GM12865 (cell line): ENCODE measurements at regions not wholly inside any gene's neighbourhood (a gene's known extent, or its start where the extent isn't known, plus 50 kb on each side); places are given as distances from the start of the nearest gene placed in this dataset.
A peak's percentile ranks its signal among the peaks of the same experiment; 100 is the strongest.

Experiments used
- DNase-seq: peaks from one replicate; pipeline ENCODE4 v3.0.0; 2010; ENCODE audit warnings: low read depth
- H3K4me3 ChIP-seq: 2 replicates; pipeline ENCODE4 v1.5.1; 2011; ENCODE audit warnings: mild to moderate bottlenecking, low read depth, low read length, control low read depth
- CTCF ChIP-seq: IDR thresholded peaks from 2 replicates; pipeline ENCODE4 v1.5.1; 2011; ENCODE audit warnings: low read length, control low read depth, low read depth, inconsistent platforms; ENCODE audit not compliant: insufficient read depth; ENCODE audit errors: missing control alignments

- H3K4me3 ChIP-seq: no peak overlapping the region
- peak; percentile 11 for TF ChIP-seq CTCF
- DNase-seq: peak; percentile 18
These were observed 898.2 kb upstream of the MAP3K7 start for GRCh38 chr6:91485047-91485446.

GRCh38 chr6:91483415-91484105 is 896.7 kb upstream of the MAP3K7 start:
- DNase-seq: peak; percentile 49
- peak overlapping the region; percentile 16; the same call in 1 of the 2 replicates for H3K4me3 ChIP-seq
- TF ChIP-seq CTCF: no peak

GRCh38 chr6:91482498-91482897 is 895.6 kb upstream of the MAP3K7 start:
- no peak for TF ChIP-seq CTCF
- DNase-seq: peak; percentile 81
- no peak overlapping the region for H3K4me3 ChIP-seq

GRCh38 chr6:91480402-91480801 is 893.5 kb upstream of the MAP3K7 start:
- H3K4me3 ChIP-seq: no peak overlapping the region
- TF ChIP-seq CTCF: no peak
- no peak for DNase-seq

- no peak for TF ChIP-seq CTCF
- H3K4me3 ChIP-seq: no peak overlapping the region
- DNase-seq: no peak
These were observed 890.8 kb upstream of the MAP3K7 start for GRCh38 chr6:91477688-91478087.

- peak; percentile 32 for DNase-seq
- TF ChIP-seq CTCF: no peak
- H3K4me3 ChIP-seq: no peak overlapping the region
These were observed 889.1 kb upstream of the MAP3K7 start for GRCh38 chr6:91476000-91476399.

GRCh38 chr6:91465393-91465792 is 878.5 kb upstream of the MAP3K7 start:
- no peak for DNase-seq
- no peak for TF ChIP-seq CTCF
- H3K4me3 ChIP-seq: no peak overlapping the region
